HL-60 (cell line): ENCODE measurements at regions not wholly inside any gene's neighbourhood (a gene's known extent, or its start where the extent isn't known, plus 50 kb on each side); places are given as distances from the start of the nearest gene placed in this dataset.

Experiments used
- CTCF ChIP-seq: IDR thresholded peaks from one replicate; pipeline ENCODE4 v1.5.1; 2011; ENCODE audit warnings: low read length, control low read depth, inconsistent platforms; ENCODE audit not compliant: insufficient read depth
- GABPA ChIP-seq: IDR thresholded peaks from 2 replicates; pipeline ENCODE4 v1.6.1; 2012; ENCODE audit warnings: low read depth

GRCh38 chr4:34323549-34324320 is 1920.6 kb downstream of the ARAP2 start:
- no peak for TF ChIP-seq CTCF
- TF ChIP-seq GABPA: no peak
